Esophagus muscularis mucosa (tissue), 3 donors: ENCODE measurements at regions not wholly inside any gene's neighbourhood (a gene's known extent, or its start where the extent isn't known, plus 50 kb on each side); places are given as distances from the start of the nearest gene placed in this dataset.

Source experiments
- CTCF ChIP-seq, 3 experiments: fragments of 200-600 bp in 2 of 3; fragments of 450-650 bp in 1 of 3; sonication (generic) in 2 of 3; IDR thresholded peaks; one replicate each; pipeline ENCODE4 v1.5.1; 2017 to 2019; ENCODE audit warnings: antibody characterized with exemption in 3 of 3, mild to moderate bottlenecking in 2 of 3, moderate library complexity in 1 of 3
- POLR2A ChIP-seq: fragments of 450-650 bp; IDR thresholded peaks from one replicate; pipeline ENCODE4 v1.6.1; 2017; ENCODE audit warnings: antibody characterized with exemption, moderate library complexity, mild to moderate bottlenecking, low read depth
- POLR2AphosphoS5 ChIP-seq, 2 donors: sonication (generic); formaldehyde crosslinking; IDR thresholded peaks; one replicate each; pipeline ENCODE4 v1.6.1; 2017; ENCODE audit warnings: antibody characterized with exemption in 2 of 2

- no peak for TF ChIP-seq CTCF (IDR thresholded peaks at IDR 0.05)
- no peak for TF ChIP-seq POLR2AphosphoS5 (IDR thresholded peaks at IDR 0.05)
- TF ChIP-seq POLR2A: no peak
Measured at GRCh38 chr3:31237887-31238286, 294.8 kb upstream of the STT3B start.
